ENCODE measurements at regions not wholly inside any gene's neighbourhood (a gene's known extent, or its start where the extent isn't known, plus 50 kb on each side); places are given as distances from the start of the nearest gene placed in this dataset.

GRCh38 chr10:35844686-35845085 lies 202.6 kb upstream of the FZD8 start:
- DNase-seq (no peak), ATAC-seq (no peak)
- Histone ChIP-seq H3K4me1 (no peaks in the 10 kb centered on the region), H3K9me3 (peaks cover 0 to 21% of the 10 kb centered on the region in 2 donors), H3K36me3 (no peaks in the 10 kb centered on the region), H3K4me3 (no peak overlapping the region), H3K27ac (no peak overlapping the region), H3K27me3 (no peaks in the 10 kb centered on the region)
- TF ChIP-seq, protein P1, sequence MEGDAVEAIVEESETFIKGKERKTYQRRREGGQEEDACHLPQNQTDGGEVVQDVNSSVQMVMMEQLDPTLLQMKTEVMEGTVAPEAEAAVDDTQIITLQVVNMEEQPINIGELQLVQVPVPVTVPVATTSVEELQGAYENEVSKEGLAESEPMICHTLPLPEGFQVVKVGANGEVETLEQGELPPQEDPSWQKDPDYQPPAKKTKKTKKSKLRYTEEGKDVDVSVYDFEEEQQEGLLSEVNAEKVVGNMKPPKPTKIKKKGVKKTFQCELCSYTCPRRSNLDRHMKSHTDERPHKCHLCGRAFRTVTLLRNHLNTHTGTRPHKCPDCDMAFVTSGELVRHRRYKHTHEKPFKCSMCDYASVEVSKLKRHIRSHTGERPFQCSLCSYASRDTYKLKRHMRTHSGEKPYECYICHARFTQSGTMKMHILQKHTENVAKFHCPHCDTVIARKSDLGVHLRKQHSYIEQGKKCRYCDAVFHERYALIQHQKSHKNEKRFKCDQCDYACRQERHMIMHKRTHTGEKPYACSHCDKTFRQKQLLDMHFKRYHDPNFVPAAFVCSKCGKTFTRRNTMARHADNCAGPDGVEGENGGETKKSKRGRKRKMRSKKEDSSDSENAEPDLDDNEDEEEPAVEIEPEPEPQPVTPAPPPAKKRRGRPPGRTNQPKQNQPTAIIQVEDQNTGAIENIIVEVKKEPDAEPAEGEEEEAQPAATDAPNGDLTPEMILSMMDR (IDR thresholded peaks at IDR 0.05), result no peak
- intact Hi-C loops (cut with DNase I), result no loop called here

DNA sequence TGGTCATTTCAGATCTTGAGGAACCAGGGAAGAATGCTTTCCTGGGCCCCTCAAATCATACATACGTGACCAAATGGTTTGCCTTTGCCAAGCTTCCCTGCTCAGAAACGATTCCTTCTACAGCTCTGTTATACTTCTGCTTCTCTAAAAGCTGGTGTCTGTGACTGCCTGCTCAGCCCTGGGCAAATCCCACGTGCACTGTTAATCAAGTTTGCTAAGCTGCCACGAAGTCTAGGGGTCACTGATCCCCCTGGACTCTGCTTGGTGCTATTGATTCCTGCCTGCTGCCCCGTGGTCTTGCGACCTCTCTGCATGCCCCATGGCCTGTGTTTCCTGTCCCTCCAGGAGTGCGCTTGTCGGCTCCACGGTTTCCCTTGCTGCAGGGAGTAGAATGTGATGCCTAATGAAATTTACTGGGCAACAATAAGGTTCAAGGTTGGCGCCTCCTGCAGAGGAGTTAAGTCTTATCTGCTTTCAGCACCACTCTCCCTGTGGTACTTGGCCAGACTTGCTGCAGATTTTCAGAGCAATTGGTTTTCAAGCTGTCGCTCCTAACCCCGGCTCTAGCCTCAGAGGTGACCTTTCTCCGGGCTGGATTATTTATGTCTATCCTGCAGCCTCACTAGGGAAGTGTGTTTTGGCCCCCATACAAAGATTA lies 201.6 kb upstream of the FZD8 start:
- DNase-seq (peak in 1 of 4 donors; percentile 10), ATAC-seq (no peak)
- intact Hi-C loops (cut with DNase I), result no loop called here
- peaks cover 0 to 26% of the 10 kb centered on the region in 2 donors for H3K9me3 ChIP-seq
- H3K4me3 ChIP-seq, result no peak overlapping the region
- TF ChIP-seq, protein P1 (IDR thresholded peaks at IDR 0.05), result no peak
- no peaks in the 10 kb centered on the region for H3K4me1 ChIP-seq
- H3K36me3 ChIP-seq, result no peaks in the 10 kb centered on the region
- no peak overlapping the region for H3K27ac ChIP-seq
- no peaks in the 10 kb centered on the region for H3K27me3 ChIP-seq

GRCh38 chr10:35838054-35838453 lies 196.0 kb upstream of the FZD8 start:
- no peak overlapping the region for H3K27ac ChIP-seq

GRCh38 chr10:35835545-35835944 lies 193.4 kb upstream of the FZD8 start:
- TF ChIP-seq, protein P1 (IDR thresholded peaks at IDR 0.05), result no peak
- ATAC-seq (no peak), DNase-seq (no peak)
- no peak overlapping the region for H3K4me3 ChIP-seq
- H3K27me3 ChIP-seq, result no peaks in the 10 kb centered on the region
- H3K36me3 ChIP-seq, result no peaks in the 10 kb centered on the region
- H3K4me1 ChIP-seq, result no peaks in the 10 kb centered on the region
- intact Hi-C loops (cut with DNase I), result no loop called here
- no peak overlapping the region for H3K27ac ChIP-seq
- H3K9me3 ChIP-seq, result peaks cover 0 to 13% of the 10 kb centered on the region in 2 donors

More at GRCh38 chr10:35838054-35838453, 196.0 kb upstream of the FZD8 start:
- Histone ChIP-seq H3K4me1 (no peaks in the 10 kb centered on the region), H3K9me3 (peaks cover 0 to 27% of the 10 kb centered on the region in 2 donors), H3K4me3 (no peak overlapping the region), H3K27me3 (no peaks in the 10 kb centered on the region), H3K36me3 (no peaks in the 10 kb centered on the region)
- intact Hi-C loops (cut with DNase I), result no loop called here
- DNase-seq (no peak), ATAC-seq (no peak)
- TF ChIP-seq, protein P1 (IDR thresholded peaks at IDR 0.05), result no peak

DNA sequence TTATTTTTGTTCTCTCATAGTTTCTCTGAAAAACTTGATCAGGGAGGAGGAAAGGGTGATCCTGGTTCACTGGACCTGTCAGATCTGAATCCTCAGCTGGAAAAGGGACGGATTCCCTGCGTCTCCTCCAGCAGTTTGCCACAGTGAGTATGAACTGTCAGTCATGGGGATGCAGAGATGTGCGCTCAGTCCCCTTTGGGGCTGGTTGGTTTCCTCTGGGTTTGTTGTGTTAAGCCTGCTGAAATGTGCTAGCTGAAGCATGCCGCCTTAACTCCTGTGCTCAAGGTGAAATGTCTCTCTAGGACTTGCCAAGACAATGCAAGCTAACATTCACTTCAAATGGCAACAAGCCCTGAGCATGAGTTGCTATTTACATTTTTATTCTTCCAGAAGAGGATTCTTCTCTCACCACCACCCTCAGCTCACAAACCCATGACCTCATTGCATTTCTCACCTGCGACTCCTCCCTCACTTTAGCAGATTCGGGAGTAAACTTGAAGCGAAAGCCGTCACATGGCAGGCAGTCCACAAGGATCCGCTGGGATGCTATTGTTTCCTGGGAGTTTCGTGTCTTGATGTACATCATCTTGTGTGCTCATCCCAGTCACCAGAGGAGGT lies 192.9 kb upstream of the FZD8 start:
- Histone ChIP-seq H3K9me3 (peaks cover 0 to 8% of the 10 kb centered on the region in 2 donors), H3K36me3 (no peaks in the 10 kb centered on the region), H3K27me3 (no peaks in the 10 kb centered on the region), H3K4me3 (no peak overlapping the region), H3K4me1 (no peaks in the 10 kb centered on the region), H3K27ac (no peak overlapping the region)
- TF ChIP-seq, protein P1 (IDR thresholded peaks at IDR 0.05), result no peak
- no peak for ATAC-seq
- no peak for DNase-seq
- intact Hi-C loops (cut with DNase I), result no loop called here

All from left lung (tissue), 4 donors.